Neuron (in vitro differentiated cells): ENCODE measurements at regions not wholly inside any gene's neighbourhood (a gene's known extent, or its start where the extent isn't known, plus 50 kb on each side); places are given as distances from the start of the nearest gene placed in this dataset.

Experiments
- H2AFZ ChIP-seq: one replicate; pipeline ENCODE4 v1.6.1; 2013; ENCODE audit warnings: low read depth, mild to moderate bottlenecking, inconsistent platforms, low read length, moderate library complexity
- H3K27me3 ChIP-seq: one replicate; pipeline ENCODE4 v1.6.1; 2013; ENCODE audit warnings: low read length; ENCODE audit not compliant: insufficient read depth
- H3K36me3 ChIP-seq: one replicate; pipeline ENCODE4 v1.6.1; 2013; ENCODE audit warnings: low read length; ENCODE audit not compliant: insufficient read depth
- H3K4me1 ChIP-seq: one replicate; pipeline ENCODE4 v1.6.1; 2013; ENCODE audit warnings: low read length; ENCODE audit not compliant: insufficient read depth
- H3K4me3 ChIP-seq: 2 replicates; pipeline ENCODE4 v1.5.1; 2013; ENCODE audit warnings: mild to moderate bottlenecking, low read length, moderate library complexity
- H3K9me3 ChIP-seq: one replicate; pipeline ENCODE4 v1.6.1; 2013; ENCODE audit warnings: low read length

DNA sequence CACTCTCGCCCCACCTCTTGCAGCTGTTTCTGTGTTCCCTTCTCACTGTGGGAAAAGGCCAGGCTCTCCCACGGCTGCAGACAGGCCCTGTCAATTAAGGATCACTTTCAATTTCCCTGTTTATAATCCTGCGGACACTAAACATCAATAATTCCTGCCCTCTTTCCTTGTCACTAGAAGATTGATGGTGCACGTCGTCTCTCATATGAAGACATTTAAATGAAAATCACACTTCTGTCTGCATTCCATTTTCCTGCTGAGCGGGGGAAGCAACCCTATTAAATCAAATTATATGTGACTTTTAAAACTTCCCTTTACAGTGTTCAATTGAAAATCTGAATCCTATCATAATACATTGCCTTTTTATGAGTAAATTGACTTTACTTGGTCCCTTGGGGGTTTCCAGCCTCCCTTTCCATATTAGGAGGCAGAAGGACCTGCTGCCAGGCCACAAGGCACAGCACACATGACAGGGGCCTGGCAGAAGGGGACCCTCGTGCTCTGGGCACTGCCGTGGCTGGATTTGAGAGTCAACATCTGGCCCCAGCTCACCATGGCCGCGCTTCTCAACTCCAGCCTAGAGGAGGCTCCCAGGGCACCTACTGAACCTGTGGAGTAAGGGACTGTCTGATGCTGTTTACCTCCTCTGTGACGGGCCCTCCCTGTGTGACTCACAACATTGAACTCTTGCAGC is 311.0 kb upstream of the IRX4 start:
- Histone ChIP-seq H2AFZ (no peak overlapping the region), H3K9me3 (peaks cover 4% of the 10 kb centered on the region), H3K27me3 (no peaks in the 10 kb centered on the region), H3K4me3 (no peak overlapping the region), H3K4me1 (peaks cover 22% of the 10 kb centered on the region), H3K36me3 (no peaks in the 10 kb centered on the region)

- Histone ChIP-seq H3K27me3 (no peaks in the 10 kb centered on the region), H3K9me3 (peaks cover 4% of the 10 kb centered on the region), H3K36me3 (no peaks in the 10 kb centered on the region), H3K4me3 (no peak overlapping the region), H2AFZ (no peak overlapping the region), H3K4me1 (peaks cover 20% of the 10 kb centered on the region)
Observed at GRCh38 chr5:2193142-2193541, 310.4 kb upstream of the IRX4 start.

- Histone ChIP-seq H3K4me1 (peaks cover 14% of the 10 kb centered on the region), H3K27me3 (no peaks in the 10 kb centered on the region), H3K4me3 (no peak overlapping the region), H2AFZ (no peak overlapping the region), H3K36me3 (no peaks in the 10 kb centered on the region), H3K9me3 (peaks cover 4% of the 10 kb centered on the region)
Observed at GRCh38 chr5:2192496-2192895, 309.8 kb upstream of the IRX4 start.

GRCh38 chr5:2191972-2192371 is 309.2 kb upstream of the IRX4 start:
- Histone ChIP-seq H3K4me1 (peaks cover 8% of the 10 kb centered on the region), H3K27me3 (no peaks in the 10 kb centered on the region), H3K9me3 (peaks cover 4% of the 10 kb centered on the region), H3K4me3 (no peak overlapping the region), H2AFZ (no peak overlapping the region), H3K36me3 (no peaks in the 10 kb centered on the region)

DNA sequence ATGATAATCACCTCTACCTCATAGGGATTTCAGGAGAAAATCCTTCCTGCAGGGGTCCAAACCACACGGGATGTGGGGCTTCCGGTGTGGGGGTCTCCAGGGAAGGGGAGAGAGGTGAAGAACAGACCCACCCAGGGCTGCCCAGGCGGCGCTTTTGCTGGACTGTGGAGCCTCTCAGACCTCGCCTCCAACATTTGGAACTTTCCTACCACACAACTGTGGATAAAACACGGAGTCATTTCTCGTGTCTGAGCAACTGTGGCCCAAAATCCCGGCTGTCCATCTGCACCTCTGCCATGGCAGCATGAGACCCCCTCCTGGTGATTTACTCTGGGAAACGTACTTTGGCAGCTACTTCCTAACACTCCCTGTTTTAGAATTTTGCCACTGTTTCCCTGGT is 307.8 kb upstream of the IRX4 start:
- no peaks in the 10 kb centered on the region for H3K27me3 ChIP-seq
- no peak overlapping the region for H2AFZ ChIP-seq
- no peaks in the 10 kb centered on the region for H3K4me1 ChIP-seq
- no peaks in the 10 kb centered on the region for H3K36me3 ChIP-seq
- no peak overlapping the region for H3K4me3 ChIP-seq
- H3K9me3 ChIP-seq = peaks cover 4% of the 10 kb centered on the region

DNA sequence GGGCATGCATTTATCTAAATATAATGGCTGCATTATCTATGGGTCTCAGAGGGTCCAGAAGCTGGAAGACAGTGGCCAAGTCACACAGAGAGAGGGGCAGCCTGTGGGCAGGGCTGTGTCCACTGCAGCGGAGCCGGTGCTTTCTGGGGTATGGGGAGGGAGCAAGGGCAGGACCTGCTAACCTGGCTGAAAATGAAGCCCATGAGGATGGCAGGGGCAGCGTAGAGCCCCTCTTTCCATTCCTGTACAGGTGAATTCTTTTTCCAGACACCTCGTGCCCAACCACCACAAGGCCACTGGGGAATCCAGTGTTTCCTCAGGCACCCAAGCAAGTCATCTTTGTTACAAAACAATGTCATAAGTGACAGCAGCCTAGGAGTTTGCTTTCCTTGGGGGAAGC is 305.9 kb upstream of the IRX4 start:
- H3K9me3 ChIP-seq = no peaks in the 10 kb centered on the region
- no peak overlapping the region for H3K4me3 ChIP-seq
- H2AFZ ChIP-seq = no peak overlapping the region
- no peaks in the 10 kb centered on the region for H3K27me3 ChIP-seq
- no peaks in the 10 kb centered on the region for H3K4me1 ChIP-seq
- no peaks in the 10 kb centered on the region for H3K36me3 ChIP-seq

DNA sequence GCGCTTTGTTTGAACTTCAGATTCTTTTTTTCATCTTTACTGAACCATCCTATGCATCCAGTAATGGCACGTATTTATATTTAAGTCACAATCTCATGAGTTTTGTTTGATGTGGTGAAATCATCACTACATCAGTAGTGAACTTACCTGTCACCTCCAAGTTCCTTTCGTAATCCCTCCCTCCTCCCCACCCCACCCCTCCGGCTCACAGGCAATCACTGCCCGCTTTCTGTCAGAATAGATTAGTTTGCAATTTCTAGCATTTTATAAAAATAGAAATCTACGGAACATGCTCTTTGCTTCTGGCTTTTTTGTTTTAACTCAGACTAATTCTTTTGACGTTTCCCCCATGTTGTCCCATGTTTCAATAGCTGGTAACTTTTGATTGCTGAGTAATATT is 305.4 kb upstream of the IRX4 start:
- Histone ChIP-seq H3K4me1 (no peaks in the 10 kb centered on the region), H3K36me3 (no peaks in the 10 kb centered on the region), H3K4me3 (no peak overlapping the region), H3K9me3 (no peaks in the 10 kb centered on the region), H3K27me3 (no peaks in the 10 kb centered on the region), H2AFZ (no peak overlapping the region)

GRCh38 chr5:2187687-2188086 is 305.0 kb upstream of the IRX4 start:
- H3K9me3 ChIP-seq = no peaks in the 10 kb centered on the region
- no peaks in the 10 kb centered on the region for H3K27me3 ChIP-seq
- H3K4me1 ChIP-seq = no peaks in the 10 kb centered on the region
- H3K4me3 ChIP-seq = no peak overlapping the region
- no peak overlapping the region for H2AFZ ChIP-seq
- no peaks in the 10 kb centered on the region for H3K36me3 ChIP-seq

DNA sequence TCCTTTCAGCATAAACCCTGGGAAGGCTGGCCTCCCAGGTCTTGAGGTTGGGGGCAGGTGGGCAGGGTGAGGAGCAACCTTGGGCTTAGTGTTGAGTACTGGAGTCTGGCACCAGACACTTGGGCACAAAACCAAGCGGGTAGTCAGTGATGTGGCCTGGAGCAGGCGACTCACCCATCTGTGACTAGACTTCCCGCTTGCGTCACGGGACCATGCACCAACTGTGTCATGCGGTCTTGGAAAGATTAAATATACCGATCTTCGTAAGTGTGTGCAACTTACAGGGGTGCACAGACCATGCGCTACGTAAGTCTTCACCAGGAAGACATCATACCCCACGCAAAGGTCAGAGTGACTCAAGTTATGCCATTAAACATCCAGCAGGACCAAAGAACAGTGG is 304.4 kb upstream of the IRX4 start:
- Histone ChIP-seq H3K36me3 (no peaks in the 10 kb centered on the region), H3K9me3 (no peaks in the 10 kb centered on the region), H3K4me1 (no peaks in the 10 kb centered on the region), H3K27me3 (no peaks in the 10 kb centered on the region), H3K4me3 (no peak overlapping the region), H2AFZ (no peak overlapping the region)

DNA sequence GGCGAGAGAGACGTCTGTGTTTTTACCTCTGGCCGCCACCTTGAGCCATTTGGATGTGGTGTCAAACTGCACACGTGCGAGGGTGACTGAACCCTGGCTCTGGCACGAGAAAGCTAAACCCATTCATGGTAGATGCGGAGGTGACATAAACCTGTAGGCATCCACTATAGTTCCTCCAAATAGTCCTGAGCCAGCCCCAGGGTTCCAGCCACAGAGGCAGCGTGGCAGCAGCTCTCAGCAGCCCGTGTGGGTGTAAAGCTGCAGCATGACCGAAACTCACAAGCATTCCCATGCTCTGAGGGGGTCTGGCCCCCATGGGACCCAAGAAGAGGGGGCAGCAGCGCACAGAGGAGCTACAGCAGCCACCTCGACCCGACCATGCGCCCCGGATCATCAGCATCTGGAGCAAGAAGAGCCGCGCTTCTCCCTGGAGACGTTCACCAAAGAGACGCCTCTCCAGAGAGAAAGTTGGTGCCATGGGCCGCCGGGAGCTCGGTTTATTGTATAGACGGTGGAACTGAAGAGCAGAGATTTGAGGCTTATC is 303.8 kb upstream of the IRX4 start:
- Histone ChIP-seq H3K4me1 (no peaks in the 10 kb centered on the region), H3K27me3 (no peaks in the 10 kb centered on the region), H3K4me3 (no peak overlapping the region), H3K36me3 (no peaks in the 10 kb centered on the region), H3K9me3 (no peaks in the 10 kb centered on the region), H2AFZ (no peak overlapping the region)

GRCh38 chr5:2185646-2186471 is 303.1 kb upstream of the IRX4 start:
- H3K4me1 ChIP-seq = no peaks in the 10 kb centered on the region
- H3K4me3 ChIP-seq = no peak overlapping the region
- H3K36me3 ChIP-seq = no peaks in the 10 kb centered on the region
- no peaks in the 10 kb centered on the region for H3K9me3 ChIP-seq
- H2AFZ ChIP-seq = no peak overlapping the region
- H3K27me3 ChIP-seq = no peaks in the 10 kb centered on the region

- H3K4me3 ChIP-seq = no peak overlapping the region
- H2AFZ ChIP-seq = no peak overlapping the region
- no peaks in the 10 kb centered on the region for H3K4me1 ChIP-seq
- H3K36me3 ChIP-seq = no peaks in the 10 kb centered on the region
- no peaks in the 10 kb centered on the region for H3K27me3 ChIP-seq
- no peaks in the 10 kb centered on the region for H3K9me3 ChIP-seq
Observed at GRCh38 chr5:2184563-2185540, 302.1 kb upstream of the IRX4 start.

DNA sequence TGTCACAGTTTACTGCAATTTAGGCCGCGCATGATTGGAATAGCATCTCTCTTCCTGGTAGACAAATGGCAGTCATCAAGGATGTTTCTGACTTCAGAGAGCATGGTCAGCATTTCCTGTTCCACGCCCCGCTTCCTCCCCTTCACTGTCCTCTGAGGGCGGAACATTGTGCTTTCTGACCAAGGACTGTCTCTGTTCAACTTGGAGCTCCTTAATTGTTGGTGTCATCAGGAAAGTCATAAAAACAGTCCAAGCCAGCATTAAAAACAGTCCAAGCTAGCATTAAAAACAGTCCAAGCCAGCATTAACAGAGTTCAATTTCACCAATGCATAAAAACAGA is 301.3 kb upstream of the IRX4 start:
- Histone ChIP-seq H3K27me3 (no peaks in the 10 kb centered on the region), H2AFZ (no peak overlapping the region), H3K4me1 (no peaks in the 10 kb centered on the region), H3K4me3 (no peak overlapping the region), H3K9me3 (no peaks in the 10 kb centered on the region), H3K36me3 (no peaks in the 10 kb centered on the region)
